GM19238 (cell line): ENCODE measurements at regions not wholly inside any gene's neighbourhood (a gene's known extent, or its start where the extent isn't known, plus 50 kb on each side); places are given as distances from the start of the nearest gene placed in this dataset.

Source experiments
- DNase-seq: peaks from one replicate; pipeline ENCODE4 v3.0.0; 2011; ENCODE audit warnings: low spot score; ENCODE audit not compliant: insufficient read length

GRCh38 chr3:72214066-72214951 lies 429.4 kb upstream of the PROK2 start:
- no peak for DNase-seq

- no peak for DNase-seq
These were observed 428.5 kb upstream of the PROK2 start for GRCh38 chr3:72213296-72214065.

GRCh38 chr3:72212396-72212795 lies 427.4 kb upstream of the PROK2 start:
- no peak for DNase-seq

GRCh38 chr3:72210261-72210660 lies 425.3 kb upstream of the PROK2 start:
- DNase-seq = no peak

DNA sequence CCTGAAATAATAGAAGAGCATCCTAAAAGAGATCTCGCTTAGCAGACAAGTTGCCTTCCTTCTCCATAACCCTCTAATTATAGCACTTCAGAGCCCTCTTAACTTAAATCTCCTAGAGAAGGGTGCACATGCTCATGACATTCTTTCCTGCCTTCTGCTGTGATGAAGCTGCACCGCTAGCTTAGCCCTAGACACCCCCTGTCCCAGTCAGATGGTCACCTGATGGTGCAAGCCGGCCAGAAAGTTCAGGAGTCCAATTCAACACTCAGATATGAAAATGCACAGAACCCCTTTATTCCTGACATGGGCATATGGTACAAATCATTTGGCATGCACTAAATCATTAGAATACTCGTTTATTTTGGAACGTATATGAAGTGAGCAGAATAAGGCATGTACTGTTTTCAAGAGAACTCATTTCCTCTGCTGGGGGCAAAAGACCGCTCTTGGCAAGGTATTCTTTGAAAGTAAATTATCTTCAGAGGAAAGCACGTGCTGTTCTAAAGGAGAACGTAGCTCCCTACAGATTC lies 420.4 kb upstream of the PROK2 start:
- DNase-seq = no peak

GRCh38 chr3:72204452-72204851 lies 419.5 kb upstream of the PROK2 start:
- no peak for DNase-seq

DNA sequence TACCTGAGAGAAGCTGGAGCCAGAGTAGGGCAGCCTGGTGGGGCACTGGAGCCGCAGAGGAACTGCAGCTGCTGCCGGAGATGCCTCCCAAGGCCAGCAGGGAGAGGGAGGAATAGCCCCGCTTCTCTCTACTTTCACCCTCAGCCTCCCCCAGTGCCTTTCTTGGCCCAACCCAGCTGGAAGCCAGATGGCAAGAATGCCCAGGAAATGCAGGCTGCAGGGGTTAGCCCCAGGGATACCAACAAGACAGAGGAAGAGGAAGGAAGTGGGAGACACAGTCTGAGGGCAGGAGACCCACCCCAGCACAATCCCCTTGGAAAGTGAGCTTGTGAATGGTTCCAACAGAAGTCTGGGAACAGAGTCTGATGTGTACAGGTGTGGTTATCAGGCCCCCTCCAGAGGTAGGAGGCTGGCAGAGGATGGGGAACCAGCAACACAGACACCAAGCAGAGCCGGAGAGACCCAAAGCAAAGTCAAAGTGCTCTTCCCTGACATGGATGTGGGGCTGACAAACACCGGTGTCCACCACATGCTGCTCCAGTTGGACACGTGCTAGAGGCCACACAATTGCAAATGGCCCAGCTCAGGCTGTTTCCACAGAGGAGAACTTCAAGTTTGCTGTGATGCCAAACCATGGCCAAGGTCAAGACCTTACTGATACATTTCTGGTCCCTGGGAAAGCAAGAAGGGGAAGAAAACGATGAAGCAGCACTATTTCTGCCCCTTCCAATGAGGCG lies 418.8 kb upstream of the PROK2 start:
- DNase-seq = no peak

GRCh38 chr3:72203105-72203504 lies 418.2 kb upstream of the PROK2 start:
- DNase-seq = no peak

DNA sequence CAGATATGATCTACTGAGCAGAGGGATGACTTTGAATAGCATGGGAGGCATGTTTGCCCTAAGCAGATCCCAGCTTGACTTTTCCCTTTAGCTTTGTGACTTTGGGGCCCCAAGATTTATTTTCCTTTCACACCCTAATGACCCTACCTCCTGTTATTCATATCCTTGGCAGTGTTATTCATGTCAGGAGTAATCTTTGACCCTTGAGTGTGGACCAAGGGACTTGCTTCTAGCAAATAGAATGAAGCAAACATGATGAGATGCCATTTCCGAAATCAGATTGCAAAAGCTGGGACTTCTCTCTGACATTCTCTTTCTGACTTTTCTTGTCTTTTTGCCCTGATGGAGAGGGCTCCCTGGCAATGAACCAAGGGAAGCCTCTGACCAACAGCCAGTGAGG lies 415.4 kb upstream of the PROK2 start:
- no peak for DNase-seq

DNA sequence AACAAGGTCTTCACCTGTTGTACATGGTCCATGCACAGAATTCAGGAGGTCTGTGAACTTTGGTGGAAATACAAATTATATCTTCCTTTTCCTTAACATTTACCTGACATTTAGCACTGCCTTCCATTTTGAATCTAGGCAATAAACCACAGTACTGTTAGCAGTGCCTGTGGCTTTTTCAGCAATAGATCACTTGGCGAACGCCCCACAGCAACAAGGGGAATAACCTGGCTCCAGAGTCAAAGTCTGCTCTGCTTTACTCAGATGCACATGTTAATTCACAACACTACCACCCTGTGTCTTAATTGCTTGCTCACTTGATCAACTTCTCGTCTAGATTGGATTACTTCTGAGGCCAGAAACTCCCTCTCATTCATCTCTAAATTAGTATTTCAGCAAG lies 414.6 kb upstream of the PROK2 start:
- DNase-seq = no peak

DNA sequence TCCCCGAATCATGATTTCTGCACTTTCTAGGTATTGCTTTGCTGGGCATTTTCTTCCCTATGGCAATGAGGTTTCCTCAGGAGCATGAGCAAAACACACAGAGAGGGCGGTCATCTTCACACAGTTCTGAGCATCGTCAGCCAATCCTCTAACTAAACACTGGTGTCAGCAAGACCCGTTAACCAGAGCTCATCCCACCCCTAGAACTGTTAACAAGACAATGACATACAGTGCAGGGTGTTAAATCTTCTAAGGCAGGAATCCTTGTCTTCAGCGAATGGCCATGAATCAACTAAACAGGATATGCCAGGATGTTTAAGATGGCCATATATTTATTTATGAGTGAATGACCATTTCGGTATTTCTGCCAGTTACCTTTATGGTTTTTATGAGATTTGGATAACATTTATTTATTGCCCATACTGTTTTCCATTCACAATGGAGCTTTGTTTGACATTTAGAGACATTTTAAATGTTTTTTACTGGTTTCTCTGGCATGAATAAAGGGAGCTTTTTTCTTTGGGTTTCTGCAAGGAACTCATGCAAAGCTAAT lies 411.5 kb upstream of the PROK2 start:
- DNase-seq = no peak

GRCh38 chr3:72195895-72196294 lies 410.9 kb upstream of the PROK2 start:
- DNase-seq = no peak

DNA sequence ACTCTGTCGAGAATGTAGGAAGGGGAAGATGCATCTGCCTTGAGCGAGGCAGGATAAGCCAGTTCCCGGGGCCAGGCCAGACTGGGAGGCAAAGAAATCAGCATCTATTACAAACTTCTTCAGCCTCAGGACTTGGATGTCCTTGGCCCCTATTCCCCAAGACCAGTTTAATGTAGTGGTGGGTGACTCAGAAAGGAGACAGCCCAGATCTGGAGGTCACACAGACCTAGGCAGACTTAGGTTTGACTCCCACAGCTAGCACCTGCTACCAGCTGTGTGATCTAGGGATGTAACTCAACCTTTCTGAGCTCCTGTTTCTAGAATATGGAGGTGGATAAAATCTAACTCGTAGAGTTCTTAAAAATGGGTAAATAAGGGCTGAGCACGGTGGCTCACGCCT lies 409.5 kb upstream of the PROK2 start:
- no peak for DNase-seq

GRCh38 chr3:72193771-72194430 lies 409.0 kb upstream of the PROK2 start:
- no peak for DNase-seq

GRCh38 chr3:72192572-72192971 lies 407.6 kb upstream of the PROK2 start:
- DNase-seq = no peak

DNA sequence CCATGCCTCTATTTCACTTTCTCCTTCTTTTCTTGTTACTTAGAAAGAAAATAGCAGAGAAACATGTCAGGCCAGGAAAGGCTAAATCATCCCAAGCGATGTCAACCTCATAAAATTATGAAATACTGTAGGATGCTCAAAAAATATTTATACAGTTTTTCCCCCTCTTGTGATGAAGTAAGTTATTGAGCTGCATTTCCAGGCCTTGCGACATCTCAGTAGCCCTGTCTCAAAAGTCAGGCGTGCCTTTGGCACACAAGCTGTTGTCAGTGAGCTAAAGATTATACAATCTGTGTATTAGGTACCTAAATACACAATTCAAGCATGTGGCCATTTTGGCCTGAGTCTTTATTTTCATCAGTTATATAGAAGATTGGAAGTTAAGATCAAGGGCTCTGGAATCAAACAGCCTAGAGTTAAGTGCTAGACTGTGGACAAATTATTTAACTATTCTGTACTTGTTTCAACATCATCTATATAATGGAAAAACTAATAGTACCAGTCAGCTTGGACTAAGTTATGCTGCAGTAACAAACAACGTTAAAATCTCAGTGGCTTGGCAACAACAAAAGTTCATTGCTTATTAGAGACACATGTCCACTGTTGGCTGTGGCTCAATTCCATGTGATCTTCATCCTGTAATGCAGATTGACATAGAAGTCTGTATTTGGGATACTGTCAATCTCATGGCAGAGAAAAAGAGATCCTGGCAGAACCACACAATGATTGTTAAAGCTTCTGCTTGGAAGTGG lies 406.4 kb upstream of the PROK2 start:
- no peak for DNase-seq

DNA sequence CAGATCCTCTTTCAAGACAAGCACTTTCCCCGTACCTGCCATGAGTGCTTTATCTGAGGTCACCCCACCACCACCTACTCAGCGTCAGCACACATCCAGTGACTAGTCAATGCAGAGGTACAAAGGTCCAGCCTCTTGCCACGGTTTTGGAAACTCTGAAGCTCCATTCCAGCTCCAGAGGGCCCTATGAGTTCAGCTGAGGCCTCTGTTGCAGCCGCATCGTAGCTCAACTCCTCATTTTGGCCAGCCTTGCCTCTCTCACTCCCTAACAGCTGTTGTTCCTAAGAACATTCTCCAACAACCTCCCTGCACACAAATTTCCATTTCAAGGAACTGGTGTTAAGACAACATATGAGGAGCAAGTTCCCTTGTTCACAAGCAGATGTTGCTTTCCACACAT lies 405.1 kb upstream of the PROK2 start:
- no peak for DNase-seq

GRCh38 chr3:72189339-72189738 lies 404.4 kb upstream of the PROK2 start:
- DNase-seq = no peak

DNA sequence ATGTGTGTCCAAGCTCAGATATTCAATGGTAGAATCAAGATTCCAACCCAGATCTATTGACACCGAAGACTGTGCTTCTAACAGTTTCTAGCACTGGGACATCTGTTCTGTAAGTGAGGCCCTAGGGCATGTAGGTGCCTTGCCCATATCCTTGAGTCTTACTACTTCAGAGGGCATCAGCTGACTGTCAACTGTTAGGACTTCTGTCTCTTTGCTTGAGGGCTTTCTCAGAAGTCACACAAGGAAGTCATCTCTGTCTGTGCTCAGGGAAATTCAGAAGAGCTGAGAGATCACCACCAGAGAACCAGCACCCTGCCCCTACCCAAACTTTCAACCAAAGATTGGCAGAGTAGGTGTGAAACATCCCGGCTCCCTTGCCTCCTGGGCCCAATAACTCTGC lies 403.6 kb upstream of the PROK2 start:
- no peak for DNase-seq

DNA sequence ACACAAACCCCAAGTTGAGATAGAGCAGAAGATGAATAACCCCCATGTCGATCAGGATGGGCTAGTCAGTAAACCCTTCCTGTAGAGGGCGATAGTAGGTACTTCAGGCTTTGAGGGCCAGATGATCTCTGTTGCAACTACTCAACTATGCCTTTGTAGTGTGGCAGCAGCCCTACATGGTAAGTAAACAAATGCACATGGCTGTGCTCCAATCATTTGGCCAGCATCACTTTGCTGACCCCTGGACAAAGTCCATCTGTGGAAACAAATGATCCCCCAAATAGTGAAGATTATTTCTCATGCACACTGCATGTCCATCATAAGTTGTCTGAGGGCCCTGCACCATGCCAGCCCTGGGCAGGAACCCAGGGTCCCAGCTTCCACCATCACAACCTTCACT lies 402.2 kb upstream of the PROK2 start:
- DNase-seq = no peak
